ENCODE measurements at regions not wholly inside any gene's neighbourhood (a gene's known extent, or its start where the extent isn't known, plus 50 kb on each side); places are given as distances from the start of the nearest gene placed in this dataset.

GRCh38 chr3:26099692-26100091, 309.8 kb downstream of the OXSM start:
- no peak for TF ChIP-seq MBD1 (CRISPR knock-in tag; IDR thresholded peaks at IDR 0.05)
- no peak for TF ChIP-seq POLR2AphosphoS5 (IDR thresholded peaks at IDR 0.05; ENCODE audit: control insufficient read depth, insufficient read depth, low read depth, low read length)

Measured in K562 (cell line).